H1 (cell line): ENCODE measurements at regions not wholly inside any gene's neighbourhood (a gene's known extent, or its start where the extent isn't known, plus 50 kb on each side); places are given as distances from the start of the nearest gene placed in this dataset.

Source experiments
- CTCF ChIA-PET: fragments of 300-600 bp; sonication (Branson Sonifier 250); formaldehyde crosslinking; loops from one replicate; lab custom pipeline; 2021; ENCODE audit not compliant: partially characterized antibody; lab: Charles Lee
- POLR2A ChIA-PET: fragments of 300-600 bp; sonication (Branson Sonifier 250); formaldehyde crosslinking; loops from one replicate; lab custom pipeline; 2021; ENCODE audit warnings: inconsistent platforms; ENCODE audit not compliant: partially characterized antibody; lab: Charles Lee
- DNase-seq, 2 experiments: peaks; one replicate each; pipeline versions ENCODE4 v3.0.0 to v3.0.0-alpha.2; 2010 to 2022; ENCODE audit warnings: low spot score in 2 of 2, low read depth in 1 of 2, mixed read lengths in 1 of 2
- FAIRE-seq: peaks from 2 replicates; lab custom pipeline; 2011; peaks lifted over from hg19 to GRCh38; lab: Jason Lieb, UNC
- H2AFZ ChIP-seq: 2 replicates; pipeline ENCODE4 v1.8.1; 2012; ENCODE audit warnings: low read length, inconsistent platforms
- H2AK5ac ChIP-seq: 2 replicates; pipeline ENCODE4 v1.6.1; 2013; ENCODE audit warnings: low read depth, low read length
- H2BK120ac ChIP-seq: replicated peaks from 2 replicates; pipeline ENCODE3; 2013; ENCODE audit warnings: low read depth, low read length, inconsistent platforms
- H2BK12ac ChIP-seq: 2 replicates; pipeline ENCODE4 v1.6.1; 2013; ENCODE audit warnings: low read depth, low read length
- H2BK15ac ChIP-seq: 2 replicates; pipeline ENCODE4 v1.6.1; 2013; ENCODE audit warnings: low read length
- H2BK20ac ChIP-seq: 2 replicates; pipeline ENCODE4 v1.6.1; 2013; ENCODE audit warnings: low read length
- H2BK5ac ChIP-seq: 2 replicates; pipeline ENCODE4 v1.6.1; 2013; ENCODE audit warnings: low read depth, low read length
- H3K14ac ChIP-seq: 2 replicates; pipeline ENCODE4 v1.6.1; 2013; ENCODE audit warnings: inconsistent platforms; ENCODE audit not compliant: insufficient read length
- H3K18ac ChIP-seq: 2 replicates; pipeline ENCODE4 v1.6.1; 2013; ENCODE audit warnings: low read length; ENCODE audit errors: extremely low read depth
- H3K23ac ChIP-seq: 2 replicates; pipeline ENCODE4 v1.6.1; 2013; ENCODE audit warnings: inconsistent platforms; ENCODE audit not compliant: insufficient read length
- H3K23me2 ChIP-seq: 2 replicates; pipeline ENCODE4 v1.6.1; 2013; ENCODE audit warnings: low read depth, low read length
- H3K27ac ChIP-seq: 2 replicates; pipeline ENCODE4 v1.6.1; 2011; ENCODE audit warnings: low read depth, low read length, inconsistent platforms
- H3K27me3 ChIP-seq, 4 experiments: replicated peaks in 1 of 4; 1 replicate in 1 of 4; 2 replicates in 3 of 4; pipeline versions ENCODE4 v1.6.1 to v1.8.1; 2011 to 2013; ENCODE audit warnings: low read length in 3 of 4, mild to moderate bottlenecking in 3 of 4, inconsistent platforms in 2 of 4, mixed read lengths in 2 of 4, moderate library complexity in 1 of 4; ENCODE audit not compliant: control insufficient read depth in 3 of 4, insufficient read depth in 3 of 4; ENCODE audit errors: extremely low read depth in 1 of 4
- H3K36me3 ChIP-seq, 4 experiments: 2 replicates each; pipeline versions ENCODE4 v1.6.1 to v1.8.1; 2011 to 2013; ENCODE audit warnings: mild to moderate bottlenecking in 4 of 4, low read length in 3 of 4, moderate library complexity in 2 of 4, control low read depth in 1 of 4, inconsistent platforms in 1 of 4; ENCODE audit not compliant: insufficient read depth in 4 of 4, control insufficient read depth in 2 of 4
- H3K4ac ChIP-seq: replicated peaks from 2 replicates; pipeline ENCODE3; 2013; ENCODE audit warnings: low read length, low read depth, mixed read lengths, inconsistent platforms; ENCODE audit not compliant: insufficient read length
- H3K4me1 ChIP-seq, 4 experiments: replicated peaks in 1 of 4; 1 replicate in 1 of 4; 2 replicates in 3 of 4; pipeline versions ENCODE4 v1.6.1 to v1.8.1; 2011 to 2013; ENCODE audit warnings: low read length in 3 of 4, inconsistent platforms in 2 of 4, mixed read lengths in 1 of 4; ENCODE audit not compliant: insufficient read depth in 4 of 4, control insufficient read depth in 3 of 4
- H3K4me2 ChIP-seq, 2 experiments: 2 replicates each; pipeline versions ENCODE4 v1.6.1 to v1.8.1; 2011 to 2013; ENCODE audit warnings: low read depth in 2 of 2, low read length in 2 of 2, control low read depth in 1 of 2, inconsistent platforms in 1 of 2, mild to moderate bottlenecking in 1 of 2; ENCODE audit not compliant: insufficient read depth in 1 of 2
- H3K4me3 ChIP-seq, 4 experiments: fragments of 200-600, 300-600 bp in 1 of 4; sonication (generic), shearing (Covaris generic), sonication (Bioruptor Twin) in 1 of 4; 2 replicates each; pipeline versions ENCODE4 v1.5.1 to v1.8.1; 2011 to 2016; ENCODE audit warnings: low read length in 4 of 4, low read depth in 3 of 4, control low read depth in 2 of 4, inconsistent platforms in 2 of 4, mild to moderate bottlenecking in 2 of 4, mixed read lengths in 1 of 4, moderate library complexity in 1 of 4; ENCODE audit not compliant: insufficient read depth in 2 of 4; ENCODE audit errors: extremely low read depth in 1 of 4
- H3K56ac ChIP-seq: replicated peaks from 2 replicates; pipeline ENCODE3; 2013; ENCODE audit warnings: low read depth, mild to moderate bottlenecking, mixed read lengths, low read length, inconsistent platforms; ENCODE audit not compliant: insufficient read length
- H3K79me1 ChIP-seq: 2 replicates; pipeline ENCODE4 v1.6.1; 2013; ENCODE audit warnings: low read depth, low read length, control low read depth
- H3K79me2 ChIP-seq, 2 experiments: 2 replicates each; pipeline versions ENCODE4 v1.6.1 to v1.8.1; 2012 to 2013; ENCODE audit warnings: low read length in 2 of 2, mild to moderate bottlenecking in 2 of 2, inconsistent platforms in 1 of 2; ENCODE audit not compliant: insufficient read depth in 2 of 2, control insufficient read depth in 1 of 2
- H3K9ac ChIP-seq, 4 experiments: replicated peaks in 1 of 4; 1 replicate in 1 of 4; 2 replicates in 3 of 4; pipeline versions ENCODE4 v1.6.1 to v1.8.1; 2011 to 2013; ENCODE audit warnings: low read depth in 3 of 4, low read length in 3 of 4, control low read depth in 2 of 4, mild to moderate bottlenecking in 2 of 4, moderate library complexity in 2 of 4, inconsistent platforms in 1 of 4; ENCODE audit errors: extremely low read depth in 1 of 4
- H3K9me3 ChIP-seq, 2 experiments: 2 replicates each; pipeline versions ENCODE4 v1.6.1 to v1.8.1; 2012 to 2013; ENCODE audit warnings: mild to moderate bottlenecking in 2 of 2, moderate library complexity in 2 of 2, control low read depth in 1 of 2, inconsistent platforms in 1 of 2, low read depth in 1 of 2, low read length in 1 of 2, mixed read lengths in 1 of 2; ENCODE audit not compliant: insufficient read depth in 2 of 2
- H4K20me1 ChIP-seq, 2 experiments: replicated peaks in 1 of 2; 2 replicates each; pipeline versions ENCODE3 to v1.8.1; 2011 to 2013; ENCODE audit warnings: inconsistent platforms in 2 of 2, low read length in 2 of 2, mild to moderate bottlenecking in 1 of 2; ENCODE audit not compliant: insufficient read depth in 2 of 2, control insufficient read depth in 1 of 2
- H4K5ac ChIP-seq: 2 replicates; pipeline ENCODE4 v1.6.1; 2013; ENCODE audit warnings: low read length, low read depth, mixed read lengths, inconsistent platforms; ENCODE audit not compliant: insufficient read length
- H4K8ac ChIP-seq: 2 replicates; pipeline ENCODE4 v1.8.0; 2013; ENCODE audit warnings: mild to moderate bottlenecking, moderate library complexity, low read length, inconsistent platforms; ENCODE audit not compliant: insufficient read depth; ENCODE audit errors: extremely low read depth
- H4K91ac ChIP-seq: replicated peaks from 2 replicates; pipeline ENCODE3; 2013; ENCODE audit warnings: low read length, mixed read lengths, inconsistent platforms; ENCODE audit not compliant: insufficient read length
- ATF2 ChIP-seq: IDR thresholded peaks from 2 replicates; pipeline ENCODE4 v1.6.1; 2012; ENCODE audit warnings: low read length, inconsistent platforms
- BCL11A ChIP-seq, 2 experiments: IDR thresholded peaks; one replicate each; pipeline ENCODE4 v1.6.1; 2011; ENCODE audit warnings: low read depth in 2 of 2, low read length in 2 of 2, mild to moderate bottlenecking in 2 of 2
- CBX5 ChIP-seq: fragments of 300-800, 300-1000 bp; sonication (generic); IDR thresholded peaks from 2 replicates; pipeline ENCODE4 v1.7.1; 2016; ENCODE audit warnings: antibody characterized with exemption, low read length, low read depth
- CBX8 ChIP-seq: fragments of 300-800, 300-1000 bp; sonication (generic); IDR thresholded peaks from 2 replicates; pipeline ENCODE4 v1.7.1; 2016; ENCODE audit warnings: low read depth, low read length, borderline replicate concordance
- GABPA ChIP-seq: IDR thresholded peaks from 2 replicates; pipeline ENCODE4 v1.6.1; 2011; ENCODE audit warnings: mild to moderate bottlenecking, low read length, moderate library complexity, borderline replicate concordance; ENCODE audit not compliant: insufficient read depth
- RAD21 ChIP-seq, 2 experiments: IDR thresholded peaks in 1 of 2; conservative IDR thresholded peaks in 1 of 2; 2 replicates each; pipeline ENCODE4 v1.6.1; 2011; ENCODE audit warnings: low read depth in 2 of 2, low read length in 2 of 2, improper control_type of control experiment in 1 of 2, inconsistent platforms in 1 of 2, mild to moderate bottlenecking in 1 of 2, moderate library complexity in 1 of 2
- RFX5 ChIP-seq: IDR thresholded peaks from 2 replicates; pipeline ENCODE4 v1.6.1; 2011; ENCODE audit warnings: low read depth, low read length, improper control_type of control experiment, borderline replicate concordance
- SAP30 ChIP-seq: fragments of 300-600 bp; sonication (generic); IDR thresholded peaks from 2 replicates; pipeline ENCODE4 v1.7.1; 2012; ENCODE audit warnings: low read length, moderate library complexity, mild to moderate bottlenecking, inconsistent platforms; ENCODE audit not compliant: insufficient read depth, insufficient replicate concordance
- SUZ12 ChIP-seq: fragments of 200-600 bp; sonication (generic); IDR thresholded peaks from 2 replicates; pipeline ENCODE4 v1.6.1; 2012; ENCODE audit warnings: mild to moderate bottlenecking, inconsistent platforms, low read length, moderate library complexity, mixed read lengths
- TBP ChIP-seq: IDR thresholded peaks from 2 replicates; pipeline ENCODE4 v1.6.1; 2011; ENCODE audit warnings: low read depth, low read length, improper control_type of control experiment
- WGBS, 2 experiments: shearing (Covaris generic) in 1 of 2; methylation state at CpG; one replicate each; pipeline versions ENCODE4 v1.1.6 to v1.1.7; 2013 to 2015; ENCODE audit warnings: low lambda C conversion rate in 2 of 2, mixed read lengths in 2 of 2, inconsistent platforms in 1 of 2, low coverage in 1 of 2, missing lambda C conversion rate in 1 of 2; ENCODE audit not compliant: insufficient replicate concordance in 2 of 2, insufficient coverage in 1 of 2, insufficient read length in 1 of 2; ENCODE audit errors: extremely low coverage in 1 of 2, missing lambda C conversion rate in 1 of 2; 5-methylcytosine and 5-hydroxymethylcytosine counted together

DNA sequence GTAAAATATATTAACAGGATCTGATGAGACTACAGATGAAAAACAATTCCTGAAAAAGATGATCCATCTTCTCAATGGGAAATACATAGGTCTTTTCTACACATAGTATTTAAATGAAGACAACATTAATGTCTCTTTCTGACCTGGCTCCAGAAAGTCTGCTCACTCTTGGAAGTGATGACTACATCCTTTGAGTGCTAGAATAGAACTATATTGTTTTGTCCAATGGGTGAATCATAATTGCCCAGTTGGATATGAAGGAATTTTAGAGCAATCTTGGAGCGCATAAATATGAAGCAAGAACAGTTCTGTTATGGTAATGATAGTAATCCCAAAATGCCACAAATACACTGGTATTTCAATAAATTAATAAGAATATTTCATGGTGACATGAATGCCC lies 322.1 kb downstream of the DEPDC1B start:
- Histone ChIP-seq H3K56ac (no peak overlapping the region), H3K9ac (no peak overlapping the region), H4K91ac (no peak overlapping the region), H3K23ac (no peak overlapping the region), H2BK120ac (no peak overlapping the region), H3K4ac (no peak overlapping the region), H3K4me3 (no peak overlapping the region), H3K14ac (no peak overlapping the region), H3K27ac (no peak overlapping the region), H3K79me2 (no peaks in the 10 kb centered on the region), H2BK15ac (no peak overlapping the region), H3K23me2 (no peaks in the 10 kb centered on the region), H3K79me1 (no peaks in the 10 kb centered on the region), H3K4me2 (no peak overlapping the region), H2BK12ac (no peak overlapping the region), H4K8ac (no peak overlapping the region), H4K5ac (no peak overlapping the region), H2BK20ac (no peak overlapping the region), H2BK5ac (no peak overlapping the region), H3K4me1 (no peaks in the 10 kb centered on the region), H3K36me3 (no peaks in the 10 kb centered on the region), H3K27me3 (no peaks in the 10 kb centered on the region), H4K20me1 (no peaks in the 10 kb centered on the region), H2AFZ (no peak overlapping the region), H2AK5ac (no peak overlapping the region), H3K18ac (no peak overlapping the region), H3K9me3 (no peaks in the 10 kb centered on the region)
- DNase-seq (no peak), FAIRE-seq (no peak)
- WGBS, 2 experiments, result 88% methylated on average over 1 of the region's 1 CpG; no CpG with 5 or more reads in 1 of the 2 experiments
- POLR2A ChIA-PET, result no interaction called here
- CTCF ChIA-PET, result no interaction called here
- TF ChIP-seq RFX5 (no peak), RAD21 (IDR thresholded peaks at IDR 0.05 in 1 of 2, conservative IDR thresholded peaks at IDR 0.05 in 1 of 2; ENCODE audit: low read depth in 2 of 2, low read length in 2 of 2) (no peak), ATF2 (no peak), SUZ12 (no peak), TBP (no peak), CBX5 (no peak), GABPA (no peak), BCL11A (IDR thresholded peaks at IDR 0.05; ENCODE audit: low read depth in 2 of 2, low read length in 2 of 2) (no peak), SAP30 (no peak), CBX8 (no peak)
